Neuronal stem cell (in vitro differentiated cells): ENCODE measurements at regions not wholly inside any gene's neighbourhood (a gene's known extent, or its start where the extent isn't known, plus 50 kb on each side); places are given as distances from the start of the nearest gene placed in this dataset.

Source experiments
- DNase-seq: peaks from one replicate; pipeline ENCODE4 v3.0.0-alpha.2; 2013; ENCODE audit warnings: low spot score
- H2AFZ ChIP-seq: one replicate; pipeline ENCODE4 v1.6.1; 2013; ENCODE audit warnings: mild to moderate bottlenecking, low read length, inconsistent platforms
- H2AK5ac ChIP-seq: 2 replicates; pipeline ENCODE4 v1.6.1; 2013; ENCODE audit warnings: low read depth, mild to moderate bottlenecking, inconsistent platforms, low read length, moderate library complexity, mixed read lengths
- H2BK120ac ChIP-seq: 2 replicates; pipeline ENCODE4 v1.6.1; 2013; ENCODE audit warnings: low read depth, mild to moderate bottlenecking, inconsistent platforms, low read length, moderate library complexity, mixed read lengths
- H2BK12ac ChIP-seq: one replicate; pipeline ENCODE4 v1.6.1; 2013; ENCODE audit warnings: low read length, inconsistent platforms
- H2BK15ac ChIP-seq: 2 replicates; pipeline ENCODE4 v1.6.1; 2013; ENCODE audit warnings: mild to moderate bottlenecking, low read length, inconsistent platforms, mixed read lengths
- H2BK5ac ChIP-seq: one replicate; pipeline ENCODE4 v1.6.1; 2013; ENCODE audit warnings: inconsistent platforms, mild to moderate bottlenecking, low read length, moderate library complexity
- H3K14ac ChIP-seq: one replicate; pipeline ENCODE4 v1.6.1; 2013; ENCODE audit warnings: low read length, inconsistent platforms
- H3K18ac ChIP-seq: 2 replicates; pipeline ENCODE4 v1.6.1; 2013; ENCODE audit warnings: low read length, inconsistent platforms
- H3K23ac ChIP-seq: 2 replicates; pipeline ENCODE4 v1.6.1; 2013; ENCODE audit warnings: low read depth, mild to moderate bottlenecking, mixed read lengths, low read length, inconsistent platforms; ENCODE audit not compliant: poor library complexity
- H3K27ac ChIP-seq: replicated peaks from 3 replicates; pipeline ENCODE4 v1.5.1; 2013; ENCODE audit warnings: low read length, inconsistent platforms
- H3K27me3 ChIP-seq, 3 experiments: 2 replicates each; pipeline ENCODE4 v1.6.1; 2013; ENCODE audit warnings: low read length in 3 of 3, mild to moderate bottlenecking in 2 of 3, inconsistent platforms in 1 of 3, low read depth in 1 of 3, mixed read lengths in 1 of 3, moderate library complexity in 1 of 3; ENCODE audit not compliant: control insufficient read depth in 3 of 3, insufficient read depth in 3 of 3
- H3K36me3 ChIP-seq, 2 donors: replicated peaks in 1 of 2; 2 replicates each; pipeline ENCODE4 v1.6.1; 2013; ENCODE audit warnings: low read length in 2 of 2; ENCODE audit not compliant: control insufficient read depth in 2 of 2, insufficient read depth in 2 of 2
- H3K4ac ChIP-seq: 2 replicates; pipeline ENCODE4 v1.6.1; 2013; ENCODE audit warnings: inconsistent platforms, mild to moderate bottlenecking, low read length, moderate library complexity
- H3K4me1 ChIP-seq, 2 donors: 1 replicate in 1 of 2; 2 replicates in 1 of 2; pipeline ENCODE4 v1.6.1; 2013; ENCODE audit warnings: low read length in 2 of 2, low read depth in 1 of 2; ENCODE audit not compliant: control insufficient read depth in 2 of 2, insufficient read depth in 1 of 2
- H3K4me2 ChIP-seq: one replicate; pipeline ENCODE4 v1.6.1; 2013; ENCODE audit warnings: mild to moderate bottlenecking, low read length, inconsistent platforms; ENCODE audit not compliant: insufficient read depth, poor library complexity, severe bottlenecking
- H3K4me3 ChIP-seq, 2 donors: 2 replicates each; pipeline ENCODE4 v1.5.1; 2013; ENCODE audit warnings: low read length in 2 of 2, mild to moderate bottlenecking in 2 of 2, inconsistent platforms in 1 of 2, moderate library complexity in 1 of 2
- H3K79me1 ChIP-seq: one replicate; pipeline ENCODE4 v1.6.1; 2013; ENCODE audit warnings: low read depth, mild to moderate bottlenecking, inconsistent platforms, low read length, moderate library complexity
- H3K9ac ChIP-seq: one replicate; pipeline ENCODE4 v1.6.1; 2013; ENCODE audit warnings: mild to moderate bottlenecking, low read depth, low read length, inconsistent platforms; ENCODE audit not compliant: poor library complexity
- H3K9me3 ChIP-seq, 2 donors: replicated peaks in 1 of 2; 2 replicates each; pipeline versions ENCODE3 to v1.6.1; 2013; ENCODE audit warnings: low read length in 2 of 2, mild to moderate bottlenecking in 2 of 2, inconsistent platforms in 1 of 2, low read depth in 1 of 2, mixed read lengths in 1 of 2, moderate library complexity in 1 of 2; ENCODE audit not compliant: control insufficient read depth in 2 of 2, insufficient read depth in 1 of 2
- H4K8ac ChIP-seq: one replicate; pipeline ENCODE4 v1.6.1; 2013; ENCODE audit warnings: low read depth, mild to moderate bottlenecking, inconsistent platforms, low read length, moderate library complexity
- H4K91ac ChIP-seq: one replicate; pipeline ENCODE4 v1.6.1; 2013; ENCODE audit warnings: low read length, low read depth, mild to moderate bottlenecking, inconsistent platforms; ENCODE audit not compliant: poor library complexity
- WGBS, 2 donors: extraction: QIAGEN DNeasy Blood & Tissue Kit; methylation state at CpG; one replicate each; pipeline ENCODE4 v1.1.7; 2013; ENCODE audit warnings: missing lambda C conversion rate in 2 of 2, mixed read lengths in 1 of 2; ENCODE audit not compliant: insufficient read length in 2 of 2, insufficient replicate concordance in 1 of 2; ENCODE audit errors: extremely low coverage in 2 of 2; 5-methylcytosine and 5-hydroxymethylcytosine counted together

DNA sequence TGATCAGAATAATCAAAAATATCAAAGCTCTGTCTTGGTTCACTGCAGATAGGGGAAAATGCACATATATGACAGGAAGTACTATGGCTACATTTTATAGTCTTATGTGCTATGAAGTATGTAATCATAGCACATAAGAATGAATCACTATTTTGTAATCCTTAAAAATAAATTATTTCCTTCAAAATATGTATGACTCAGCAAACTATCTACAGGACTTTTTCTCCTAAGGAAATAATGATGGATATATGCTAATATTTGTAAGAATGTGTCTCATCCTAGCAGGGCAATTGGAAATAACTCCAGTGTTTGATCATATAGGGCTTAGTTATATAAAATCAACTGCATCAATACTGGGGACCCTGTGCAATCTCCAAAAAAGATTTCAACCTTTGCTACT, 85.1 kb downstream of the SLC24A2 start:
- Histone ChIP-seq H3K4me1 (no peaks in the 10 kb centered on the region), H2AK5ac (no peak overlapping the region), H3K14ac (no peak overlapping the region), H4K91ac (no peak overlapping the region), H4K8ac (no peak overlapping the region), H3K9me3 (no peaks in the 10 kb centered on the region), H3K9ac (no peak overlapping the region), H3K4ac (no peak overlapping the region), H3K36me3 (no peaks in the 10 kb centered on the region), H3K27ac (no peak overlapping the region), H2BK15ac (no peak overlapping the region), H3K79me1 (no peaks in the 10 kb centered on the region), H2BK5ac (no peak overlapping the region), H2BK12ac (no peak overlapping the region), H3K4me2 (no peak overlapping the region), H2BK120ac (no peak overlapping the region), H3K23ac (no peak overlapping the region), H3K4me3 (no peak overlapping the region), H3K18ac (no peak overlapping the region), H2AFZ (no peak overlapping the region), H3K27me3 (peaks cover 0 to 3% (median 0%) of the 10 kb centered on the region in 3 experiments)
- DNase-seq = no peak

DNA sequence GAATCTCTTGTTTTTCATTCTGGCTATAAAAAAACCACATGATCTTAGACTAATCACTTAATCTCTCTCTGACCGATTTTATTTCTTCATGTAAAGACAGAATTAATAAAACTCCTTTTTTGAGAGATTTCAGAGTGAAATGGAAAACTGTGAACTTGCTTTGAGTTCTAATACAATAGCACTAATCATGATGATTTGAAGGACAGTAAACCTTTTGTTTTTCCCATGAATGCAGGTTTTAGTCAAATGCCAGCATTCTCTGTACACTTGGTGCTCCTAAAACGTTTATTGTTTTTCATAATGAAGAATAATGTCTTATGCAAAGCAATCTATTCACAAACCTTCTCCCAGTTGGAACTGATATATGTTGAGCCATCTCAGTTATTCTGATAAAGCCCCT, 86.8 kb downstream of the SLC24A2 start:
- H3K9me3 ChIP-seq = no peaks in the 10 kb centered on the region
- H2BK5ac ChIP-seq = no peak overlapping the region

DNA sequence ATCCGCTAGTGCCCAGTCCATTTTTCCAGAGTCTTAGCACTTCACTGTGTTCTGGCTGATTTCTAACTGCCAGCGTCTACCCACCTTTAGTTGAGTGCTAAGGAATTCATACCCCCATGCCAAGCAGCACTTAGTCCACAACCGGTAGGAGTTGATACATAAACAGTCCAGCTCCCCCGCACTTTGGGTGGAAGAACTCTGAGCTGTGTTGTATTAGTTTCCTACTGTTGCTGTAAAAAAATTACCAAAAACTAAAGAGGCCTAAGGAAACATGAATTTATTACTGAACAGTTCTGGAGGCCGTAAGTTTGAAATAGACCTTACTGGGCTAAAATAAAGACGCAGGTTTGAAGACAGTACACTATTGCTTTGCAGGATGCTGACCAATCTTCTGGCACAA, 87.6 kb downstream of the SLC24A2 start:
- no peak overlapping the region for H3K14ac ChIP-seq
- no peak overlapping the region for H3K4ac ChIP-seq
- H3K4me3 ChIP-seq = no peak overlapping the region
- H3K4me1 ChIP-seq = no peaks in the 10 kb centered on the region
- H3K18ac ChIP-seq = no peak overlapping the region
- no peak overlapping the region for H3K4me2 ChIP-seq
- H2BK15ac ChIP-seq = no peak overlapping the region
- no peak overlapping the region for H4K91ac ChIP-seq
- no peak for DNase-seq
- H2AK5ac ChIP-seq = no peak overlapping the region
- H3K9me3 ChIP-seq = no peaks in the 10 kb centered on the region
- H2BK120ac ChIP-seq = no peak overlapping the region
- no CpG with 5 or more reads among the region's 6 CpGs for WGBS, 2 donors
- H3K36me3 ChIP-seq = no peaks in the 10 kb centered on the region
- H3K27me3 ChIP-seq = peaks cover 0 to 3% (median 0%) of the 10 kb centered on the region in 3 experiments
- H3K27ac ChIP-seq = no peak overlapping the region
- H2BK12ac ChIP-seq = no peak overlapping the region
- H3K79me1 ChIP-seq = no peaks in the 10 kb centered on the region
- no peak overlapping the region for H2BK5ac ChIP-seq
- no peak overlapping the region for H2AFZ ChIP-seq
- H3K9ac ChIP-seq = no peak overlapping the region
- no peak overlapping the region for H3K23ac ChIP-seq
- H4K8ac ChIP-seq = no peak overlapping the region

More for the DNA sequence above, 86.8 kb downstream of the SLC24A2 start:
- H4K8ac ChIP-seq = no peak overlapping the region
- no peak overlapping the region for H3K18ac ChIP-seq
- H3K14ac ChIP-seq = no peak overlapping the region
- no peak overlapping the region for H3K23ac ChIP-seq
- H2AFZ ChIP-seq = no peak overlapping the region
- no CpG with 5 or more reads among the region's 2 CpGs for WGBS, 2 donors
- no peak for DNase-seq
- no peak overlapping the region for H3K4ac ChIP-seq
- H3K4me3 ChIP-seq = no peak overlapping the region
- no peak overlapping the region for H3K9ac ChIP-seq
- no peaks in the 10 kb centered on the region for H3K79me1 ChIP-seq
- no peak overlapping the region for H2BK120ac ChIP-seq
- H2BK15ac ChIP-seq = no peak overlapping the region
- no peak overlapping the region for H3K27ac ChIP-seq
- no peak overlapping the region for H4K91ac ChIP-seq
- H3K27me3 ChIP-seq = peaks cover 0 to 3% (median 0%) of the 10 kb centered on the region in 3 experiments
- H2AK5ac ChIP-seq = no peak overlapping the region
- no peak overlapping the region for H3K4me2 ChIP-seq
- no peaks in the 10 kb centered on the region for H3K36me3 ChIP-seq
- H3K4me1 ChIP-seq = no peaks in the 10 kb centered on the region
- no peak overlapping the region for H2BK12ac ChIP-seq

DNA sequence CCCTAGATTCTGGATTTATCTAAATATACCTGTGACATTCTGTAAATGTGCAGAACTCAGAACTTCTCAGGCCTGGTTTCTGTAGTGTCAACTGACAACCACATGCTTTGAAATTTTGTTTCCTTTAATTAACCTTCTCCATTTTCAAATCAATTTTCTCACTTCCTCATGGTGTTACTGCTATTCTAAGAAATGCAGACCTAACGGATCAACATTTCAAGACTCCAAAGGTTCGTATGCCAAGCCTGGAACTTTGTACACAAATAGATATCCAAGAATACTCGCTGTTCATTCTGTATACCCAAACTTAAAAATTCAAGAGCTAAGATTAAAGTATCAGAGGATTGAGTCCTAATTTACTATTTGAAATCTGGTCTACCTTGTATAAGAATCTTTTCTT, 88.1 kb downstream of the SLC24A2 start:
- Histone ChIP-seq H3K4me1 (no peaks in the 10 kb centered on the region), H3K4me2 (no peak overlapping the region), H3K4ac (no peak overlapping the region), H3K14ac (no peak overlapping the region), H4K91ac (no peak overlapping the region), H2BK12ac (no peak overlapping the region), H2BK120ac (no peak overlapping the region), H3K23ac (no peak overlapping the region), H3K9me3 (no peaks in the 10 kb centered on the region), H3K27me3 (peaks cover 0 to 3% (median 0%) of the 10 kb centered on the region in 3 experiments), H3K4me3 (no peak overlapping the region), H3K79me1 (no peaks in the 10 kb centered on the region), H3K18ac (no peak overlapping the region), H3K36me3 (no peaks in the 10 kb centered on the region), H2AK5ac (no peak overlapping the region), H2BK5ac (no peak overlapping the region), H3K9ac (no peak overlapping the region), H2BK15ac (no peak overlapping the region), H3K27ac (no peak overlapping the region), H4K8ac (no peak overlapping the region), H2AFZ (no peak overlapping the region)
- no CpG with 5 or more reads among the region's 3 CpGs for WGBS, 2 donors
- no peak for DNase-seq
